ENCODE measurements at regions not wholly inside any gene's neighbourhood (a gene's known extent, or its start where the extent isn't known, plus 50 kb on each side); places are given as distances from the start of the nearest gene placed in this dataset.
"Not testable (repeated sequence)": the region's sequence is repeated elsewhere in the genome, so short reads cannot be mapped to it uniquely, and the experiment has no call there.

DNA sequence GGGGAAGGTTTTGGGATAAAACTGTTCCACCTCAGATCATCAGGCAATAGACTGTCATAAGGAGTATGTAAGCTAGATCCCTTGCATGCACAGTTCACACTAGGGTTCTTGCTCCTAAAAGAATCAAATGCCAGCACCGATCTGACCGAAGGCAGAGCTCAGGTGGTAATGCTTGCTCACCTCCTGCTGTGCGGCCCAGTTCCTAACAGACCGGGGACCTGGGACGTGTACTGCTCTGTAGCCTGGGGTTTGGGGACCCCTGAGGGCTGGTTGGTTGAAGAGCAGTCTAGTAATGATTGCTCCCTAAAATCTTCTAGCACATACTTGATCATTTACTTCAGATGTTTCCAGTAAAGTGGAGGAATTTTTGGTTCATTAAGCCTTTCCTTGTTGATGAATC, 173.1 kb upstream of the SLIT2 start:
- no peak for DNase-seq (ENCODE audit: low read depth, low spot score)
- in situ Hi-C loops (cut with HindIII; ENCODE audit: low pct_unique_long_range_greater_than_20kb, low sequenced_read_pairs) = no loop called here

GRCh38 chr4:20075248-20075871, 176.3 kb upstream of the SLIT2 start:
- peak; percentile 2 for DNase-seq (ENCODE audit: low read depth, low spot score)
- in situ Hi-C loops (cut with HindIII; ENCODE audit: low pct_unique_long_range_greater_than_20kb, low sequenced_read_pairs) = no loop called here

DNA sequence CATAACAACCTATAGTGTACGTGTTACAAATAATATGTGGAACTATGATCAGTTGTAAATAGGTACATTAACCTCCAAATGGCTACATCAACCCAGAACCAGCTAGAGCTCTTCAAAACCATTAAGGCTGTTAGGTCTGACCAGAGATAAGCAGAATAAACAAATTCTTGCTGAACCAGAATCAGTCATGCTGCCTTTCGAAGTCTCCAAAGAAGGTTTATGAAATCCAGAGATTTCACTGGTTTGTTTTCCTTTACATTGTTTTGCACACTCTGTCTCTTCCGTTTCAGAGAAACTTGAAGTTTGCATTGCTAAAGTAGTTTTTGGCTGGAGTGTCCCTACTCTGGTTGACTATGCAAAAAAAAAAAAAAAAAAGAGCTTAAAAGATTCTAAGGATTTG, 177.3 kb upstream of the SLIT2 start:
- DNase-seq (ENCODE audit: low read depth, low spot score) = no peak
- in situ Hi-C loops (cut with HindIII; ENCODE audit: low pct_unique_long_range_greater_than_20kb, low sequenced_read_pairs) = no loop called here

GRCh38 chr4:20065952-20066351, 185.8 kb upstream of the SLIT2 start:
- in situ Hi-C loops (cut with HindIII; ENCODE audit: low pct_unique_long_range_greater_than_20kb, low sequenced_read_pairs) = no loop called here
- no peak for DNase-seq (ENCODE audit: low read depth, low spot score)

DNA sequence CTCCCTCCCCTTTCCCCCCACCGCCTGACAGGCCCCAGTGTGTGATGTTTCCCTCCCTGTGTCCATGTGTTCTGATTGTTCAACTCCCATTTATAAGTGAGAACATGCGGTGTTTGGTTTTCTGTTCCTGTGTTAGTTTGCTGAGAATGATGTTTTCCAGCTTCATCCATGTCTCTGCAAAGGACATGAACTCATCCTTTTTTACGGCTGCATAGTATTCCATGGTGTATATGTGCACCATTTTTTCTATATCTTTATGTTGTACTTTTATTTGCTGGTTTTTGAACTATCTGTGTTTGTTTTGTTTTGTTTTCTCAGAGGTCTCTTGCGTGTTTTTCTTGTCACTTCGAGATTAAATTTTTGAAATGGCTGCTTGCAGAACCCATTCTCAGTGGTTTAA, 188.8 kb upstream of the SLIT2 start:
- DNase-seq (ENCODE audit: low read depth, low spot score); in situ Hi-C loops (cut with HindIII; ENCODE audit: low pct_unique_long_range_greater_than_20kb, low sequenced_read_pairs): not testable (repeated sequence)

- DNase-seq (ENCODE audit: low read depth, low spot score) = no peak
- in situ Hi-C loops (cut with HindIII; ENCODE audit: low pct_unique_long_range_greater_than_20kb, low sequenced_read_pairs) = no loop called here
These were observed 189.7 kb upstream of the SLIT2 start for GRCh38 chr4:20062054-20062453.

DNA sequence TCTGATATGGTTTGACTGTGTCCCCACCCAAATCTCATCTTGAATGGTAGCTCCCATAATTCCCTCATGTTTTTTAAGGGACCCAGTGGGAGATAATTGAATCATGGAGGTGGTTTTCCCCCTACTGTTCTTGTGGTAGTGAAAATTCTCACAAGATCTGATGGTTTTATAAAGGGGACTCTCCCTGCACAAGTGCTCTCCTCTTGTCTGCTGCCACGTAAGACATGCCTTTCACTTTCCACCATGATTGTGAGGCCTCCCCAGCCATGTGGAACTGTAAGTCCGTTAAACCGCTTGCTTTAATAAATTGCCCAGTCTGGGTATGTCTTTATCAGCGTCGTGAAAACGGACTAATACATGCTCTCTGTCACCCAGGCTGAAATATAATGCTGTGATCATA, 200.9 kb upstream of the SLIT2 start:
- no peak for DNase-seq (ENCODE audit: low read depth, low spot score)

DNA sequence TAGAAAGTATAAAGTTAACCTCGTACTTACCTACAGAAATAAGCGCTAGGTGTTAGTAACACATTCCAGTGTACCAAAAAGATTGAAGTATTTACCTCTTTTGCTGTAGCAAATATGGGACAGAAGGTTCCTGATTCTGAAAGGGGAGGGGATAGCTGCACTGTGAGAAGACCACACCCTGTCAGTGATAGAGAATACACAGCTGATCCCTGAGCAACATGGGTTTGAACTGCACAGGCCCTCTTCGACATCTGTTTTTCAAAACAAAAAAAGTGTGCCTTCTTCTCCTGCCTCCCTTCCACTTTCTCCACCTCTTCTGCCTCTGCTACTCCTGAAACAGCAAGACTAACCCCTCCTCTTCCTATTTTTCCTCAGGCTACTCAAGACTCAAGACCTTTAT, 201.8 kb upstream of the SLIT2 start:
- DNase-seq (ENCODE audit: low read depth, low spot score) = no peak
- in situ Hi-C loops (cut with HindIII; ENCODE audit: low pct_unique_long_range_greater_than_20kb, low sequenced_read_pairs) = no loop called here

More for the DNA sequence above, 200.9 kb upstream of the SLIT2 start:
- in situ Hi-C loops (cut with HindIII; ENCODE audit: low pct_unique_long_range_greater_than_20kb, low sequenced_read_pairs) = no loop called here

- in situ Hi-C loops (cut with HindIII; ENCODE audit: low pct_unique_long_range_greater_than_20kb, low sequenced_read_pairs) = no loop called here
- no peak for DNase-seq (ENCODE audit: low read depth, low spot score)
These were observed 204.6 kb upstream of the SLIT2 start for GRCh38 chr4:20046931-20047677.

DNA sequence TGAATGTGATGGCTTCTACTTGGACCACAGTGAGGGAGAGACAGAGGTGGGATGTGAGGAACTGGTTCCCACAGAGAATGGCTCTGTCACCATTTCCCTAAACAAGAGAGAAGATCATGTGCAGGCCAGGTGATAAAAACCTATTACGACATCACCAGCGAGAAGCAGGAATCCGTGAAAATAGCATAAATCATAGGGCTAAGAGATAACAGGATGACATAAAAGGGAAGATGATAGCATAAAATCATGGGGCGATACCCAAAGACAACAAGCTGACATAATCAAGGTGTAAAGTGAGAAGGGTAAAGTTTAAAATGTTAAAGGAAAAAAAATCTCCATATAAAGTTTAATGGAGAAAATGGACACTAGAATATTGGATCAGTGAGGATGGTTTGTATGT, 205.5 kb upstream of the SLIT2 start:
- in situ Hi-C loops (cut with HindIII; ENCODE audit: low pct_unique_long_range_greater_than_20kb, low sequenced_read_pairs) = no loop called here
- no peak for DNase-seq (ENCODE audit: low read depth, low spot score)

- DNase-seq (ENCODE audit: low read depth, low spot score) = peak; percentile 61
- in situ Hi-C loops (cut with HindIII; ENCODE audit: low pct_unique_long_range_greater_than_20kb, low sequenced_read_pairs) = no loop called here
These were observed 206.7 kb upstream of the SLIT2 start for GRCh38 chr4:20044966-20045365.

GRCh38 chr4:20044502-20044911, 207.2 kb upstream of the SLIT2 start:
- DNase-seq (ENCODE audit: low read depth, low spot score) = peak; percentile 78
- in situ Hi-C loops (cut with HindIII; ENCODE audit: low pct_unique_long_range_greater_than_20kb, low sequenced_read_pairs) = no loop called here

GRCh38 chr4:20043991-20044390, 207.7 kb upstream of the SLIT2 start:
- peak; percentile 22 for DNase-seq (ENCODE audit: low read depth, low spot score)
- in situ Hi-C loops (cut with HindIII; ENCODE audit: low pct_unique_long_range_greater_than_20kb, low sequenced_read_pairs) = no loop called here

DNA sequence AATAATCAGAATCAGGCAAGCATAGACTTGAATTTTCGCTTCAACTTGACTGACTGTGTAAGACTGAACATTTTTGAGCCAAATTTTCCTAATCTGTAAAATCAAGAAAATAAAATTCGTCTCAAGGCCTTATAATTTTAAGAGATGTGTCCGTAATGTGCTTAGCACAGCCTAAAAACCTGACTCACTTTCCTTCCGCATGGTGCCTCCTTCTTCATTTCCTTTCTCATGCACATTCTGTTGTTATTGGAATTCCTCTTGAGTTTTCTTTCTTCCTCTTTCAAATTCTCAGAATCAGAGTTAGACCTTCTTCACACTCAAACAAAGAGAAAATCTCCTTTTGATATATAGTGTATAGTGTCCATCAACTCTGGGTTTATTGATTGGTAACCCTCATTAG, 208.9 kb upstream of the SLIT2 start:
- in situ Hi-C loops (cut with HindIII; ENCODE audit: low pct_unique_long_range_greater_than_20kb, low sequenced_read_pairs) = no loop called here
- DNase-seq (ENCODE audit: low read depth, low spot score) = no peak

DNA sequence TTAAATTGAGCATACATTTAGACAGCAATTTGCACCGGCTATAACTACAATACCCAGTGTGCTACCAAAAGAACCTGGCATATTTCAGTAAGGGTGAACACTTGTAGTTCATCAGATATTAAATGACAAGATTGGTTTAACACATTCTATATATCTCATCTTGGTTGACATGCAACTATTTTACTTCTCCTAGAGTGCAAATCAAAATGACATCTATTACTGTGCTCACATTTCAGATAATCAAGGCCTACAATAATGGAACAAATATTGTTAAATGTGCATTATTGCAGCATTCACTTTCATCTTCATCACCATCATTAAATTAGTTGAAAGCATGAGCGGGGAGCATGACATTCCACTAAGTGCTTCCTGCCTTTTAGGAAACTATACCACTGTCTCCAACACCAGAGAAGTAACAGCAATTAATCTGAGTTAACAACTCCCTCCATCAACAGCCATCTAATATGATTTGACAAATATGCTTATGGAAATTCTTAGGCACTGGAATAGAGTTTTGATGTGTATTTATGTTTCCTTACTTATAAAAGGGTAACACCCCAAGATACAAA, 209.8 kb upstream of the SLIT2 start:
- DNase-seq (ENCODE audit: low read depth, low spot score) = no peak
- in situ Hi-C loops (cut with HindIII; ENCODE audit: low pct_unique_long_range_greater_than_20kb, low sequenced_read_pairs) = no loop called here

GRCh38 chr4:20037745-20038144, 214.0 kb upstream of the SLIT2 start:
- in situ Hi-C loops (cut with HindIII; ENCODE audit: low pct_unique_long_range_greater_than_20kb, low sequenced_read_pairs) = no loop called here
- DNase-seq (ENCODE audit: low read depth, low spot score) = peak; percentile 7

- no peak for DNase-seq (ENCODE audit: low read depth, low spot score)
- in situ Hi-C loops (cut with HindIII; ENCODE audit: low pct_unique_long_range_greater_than_20kb, low sequenced_read_pairs) = no loop called here
These were observed 221.6 kb upstream of the SLIT2 start for GRCh38 chr4:20030108-20030507.

GRCh38 chr4:20028645-20029044, 223.1 kb upstream of the SLIT2 start:
- in situ Hi-C loops (cut with HindIII; ENCODE audit: low pct_unique_long_range_greater_than_20kb, low sequenced_read_pairs) = no loop called here
- no peak for DNase-seq (ENCODE audit: low read depth, low spot score)

DNA sequence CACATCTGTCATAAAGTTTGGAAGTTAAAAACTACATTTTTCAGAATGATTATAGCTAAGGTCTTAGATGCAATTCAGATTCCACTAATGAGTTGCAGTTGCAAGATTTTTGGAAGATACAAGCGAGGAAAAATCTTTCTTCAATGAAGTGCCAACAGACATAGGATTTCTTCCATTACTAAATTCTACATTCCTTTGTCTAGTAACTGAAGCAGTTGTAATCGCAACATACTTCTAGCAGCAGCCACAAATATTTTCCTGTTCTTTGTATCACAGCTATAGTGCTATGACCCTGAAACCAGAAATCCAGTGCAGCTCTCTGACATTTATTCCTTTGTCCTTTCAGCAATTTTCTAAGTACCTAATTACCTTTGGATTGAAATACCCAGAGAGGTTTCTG, 225.2 kb upstream of the SLIT2 start:
- no peak for DNase-seq (ENCODE audit: low read depth, low spot score)
- in situ Hi-C loops (cut with HindIII; ENCODE audit: low pct_unique_long_range_greater_than_20kb, low sequenced_read_pairs) = no loop called here

Measured in SK-MEL-5 (cell line).